OCI-LY3 (cell line): ENCODE measurements at regions not wholly inside any gene's neighbourhood (a gene's known extent, or its start where the extent isn't known, plus 50 kb on each side); places are given as distances from the start of the nearest gene placed in this dataset.

Experiments
- EZH2phosphoT487 ChIP-seq: fragments of 200-600 bp; shearing (Covaris generic); IDR thresholded peaks from 2 replicates; pipeline ENCODE4 v1.6.1; 2018; ENCODE audit warnings: antibody characterized with exemption, mixed run types, low read depth
- TF ChIP-seq, protein P1 (sequence below): fragments of 200-600, 300-600 bp; sonication (generic); IDR thresholded peaks from 2 replicates; pipeline ENCODE4 v1.5.1; 2014; ENCODE audit warnings: antibody characterized with exemption, low read length, low read depth

DNA sequence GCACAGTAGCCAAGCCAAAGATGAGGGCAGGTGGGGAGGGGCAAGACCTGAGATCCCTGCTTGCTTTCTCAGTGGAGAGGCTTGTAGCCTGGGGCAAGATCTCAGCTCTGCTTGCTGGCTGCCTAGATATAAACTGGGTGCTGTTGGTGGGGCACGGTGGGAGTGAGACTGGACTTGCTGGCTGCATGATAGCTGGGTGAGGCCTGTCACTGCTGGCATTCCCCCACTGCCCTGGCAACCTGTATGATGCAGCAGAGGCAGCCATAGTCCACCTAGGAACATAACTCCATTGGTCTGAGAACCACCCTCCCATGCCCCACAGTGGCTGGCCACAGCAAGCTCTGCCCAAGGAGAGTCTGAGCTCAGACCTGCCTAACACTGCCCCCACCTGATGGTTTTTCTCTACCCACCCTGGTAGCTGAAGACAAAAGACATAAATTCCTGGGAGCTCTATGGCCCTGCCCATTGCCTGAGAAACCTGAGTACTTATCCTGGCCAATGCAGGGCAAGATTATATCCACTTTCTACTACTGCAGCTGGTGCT is 261.9 kb upstream of the DEPDC1 start:
- TF ChIP-seq, protein P1, sequence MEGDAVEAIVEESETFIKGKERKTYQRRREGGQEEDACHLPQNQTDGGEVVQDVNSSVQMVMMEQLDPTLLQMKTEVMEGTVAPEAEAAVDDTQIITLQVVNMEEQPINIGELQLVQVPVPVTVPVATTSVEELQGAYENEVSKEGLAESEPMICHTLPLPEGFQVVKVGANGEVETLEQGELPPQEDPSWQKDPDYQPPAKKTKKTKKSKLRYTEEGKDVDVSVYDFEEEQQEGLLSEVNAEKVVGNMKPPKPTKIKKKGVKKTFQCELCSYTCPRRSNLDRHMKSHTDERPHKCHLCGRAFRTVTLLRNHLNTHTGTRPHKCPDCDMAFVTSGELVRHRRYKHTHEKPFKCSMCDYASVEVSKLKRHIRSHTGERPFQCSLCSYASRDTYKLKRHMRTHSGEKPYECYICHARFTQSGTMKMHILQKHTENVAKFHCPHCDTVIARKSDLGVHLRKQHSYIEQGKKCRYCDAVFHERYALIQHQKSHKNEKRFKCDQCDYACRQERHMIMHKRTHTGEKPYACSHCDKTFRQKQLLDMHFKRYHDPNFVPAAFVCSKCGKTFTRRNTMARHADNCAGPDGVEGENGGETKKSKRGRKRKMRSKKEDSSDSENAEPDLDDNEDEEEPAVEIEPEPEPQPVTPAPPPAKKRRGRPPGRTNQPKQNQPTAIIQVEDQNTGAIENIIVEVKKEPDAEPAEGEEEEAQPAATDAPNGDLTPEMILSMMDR: no peak
- TF ChIP-seq EZH2phosphoT487: no peak
